Right lobe of liver (tissue), 4 donors: ENCODE measurements at regions not wholly inside any gene's neighbourhood (a gene's known extent, or its start where the extent isn't known, plus 50 kb on each side); places are given as distances from the start of the nearest gene placed in this dataset.

Experiments used
- POLR2A ChIP-seq: fragments of 450-650 bp; IDR thresholded peaks from one replicate; pipeline ENCODE4 v1.6.1; 2017; ENCODE audit warnings: antibody characterized with exemption, mild to moderate bottlenecking
- TF ChIP-seq, protein P1 (sequence below), 4 donors: fragments of 200-600 bp in 3 of 4; fragments of 450-650 bp in 1 of 4; IDR thresholded peaks; one replicate each; pipeline versions ENCODE4 v1.5.1 to v1.8.0; 2016 to 2022; ENCODE audit warnings: antibody characterized with exemption in 4 of 4, mild to moderate bottlenecking in 2 of 4
- donor health status: DM: no; HTN: no; CAD: no.
- donor health status: DM: no; HTN: no; CAD: no.
- donor health status: DM: no; HTN: yes; CAD: no.

DNA sequence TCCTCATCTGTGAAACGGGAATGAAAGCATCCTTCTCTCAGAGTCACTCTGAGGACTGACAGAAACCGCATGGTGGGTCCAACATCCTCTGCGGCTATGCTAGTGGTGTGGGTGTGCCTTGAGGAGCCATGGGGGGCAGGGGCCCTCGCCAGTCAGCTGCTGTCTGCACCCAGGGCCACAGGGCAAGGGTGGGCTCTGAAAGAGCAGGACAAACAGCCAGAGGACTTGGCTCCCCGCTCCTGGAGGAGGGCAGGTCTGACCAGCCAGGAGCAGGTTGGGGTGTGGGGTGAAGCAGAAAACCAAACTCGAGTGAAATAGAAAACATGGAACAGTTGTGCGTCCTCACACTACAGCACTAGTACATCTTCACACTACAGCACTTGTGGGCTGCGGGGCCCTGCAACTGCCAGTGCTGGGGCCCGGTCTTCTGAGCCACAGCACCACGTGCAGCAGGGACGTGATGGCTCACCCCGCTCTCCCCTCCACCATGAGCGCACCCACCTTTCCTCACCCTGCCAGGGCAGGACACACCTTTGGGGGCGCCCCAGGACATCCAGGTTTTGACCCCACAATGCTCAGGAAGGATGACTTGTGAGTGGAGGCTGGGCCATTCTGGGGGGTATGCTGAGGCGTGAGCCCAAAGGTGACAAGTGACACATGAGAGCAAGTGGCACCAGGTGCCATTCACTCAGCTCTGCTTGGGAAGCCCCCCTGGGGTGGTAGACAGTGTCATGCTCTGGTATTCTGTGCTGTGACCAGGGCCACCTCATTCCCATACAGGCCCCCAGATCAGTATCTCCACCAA is 96.1 kb upstream of the RET start:
- TF ChIP-seq, protein P1, sequence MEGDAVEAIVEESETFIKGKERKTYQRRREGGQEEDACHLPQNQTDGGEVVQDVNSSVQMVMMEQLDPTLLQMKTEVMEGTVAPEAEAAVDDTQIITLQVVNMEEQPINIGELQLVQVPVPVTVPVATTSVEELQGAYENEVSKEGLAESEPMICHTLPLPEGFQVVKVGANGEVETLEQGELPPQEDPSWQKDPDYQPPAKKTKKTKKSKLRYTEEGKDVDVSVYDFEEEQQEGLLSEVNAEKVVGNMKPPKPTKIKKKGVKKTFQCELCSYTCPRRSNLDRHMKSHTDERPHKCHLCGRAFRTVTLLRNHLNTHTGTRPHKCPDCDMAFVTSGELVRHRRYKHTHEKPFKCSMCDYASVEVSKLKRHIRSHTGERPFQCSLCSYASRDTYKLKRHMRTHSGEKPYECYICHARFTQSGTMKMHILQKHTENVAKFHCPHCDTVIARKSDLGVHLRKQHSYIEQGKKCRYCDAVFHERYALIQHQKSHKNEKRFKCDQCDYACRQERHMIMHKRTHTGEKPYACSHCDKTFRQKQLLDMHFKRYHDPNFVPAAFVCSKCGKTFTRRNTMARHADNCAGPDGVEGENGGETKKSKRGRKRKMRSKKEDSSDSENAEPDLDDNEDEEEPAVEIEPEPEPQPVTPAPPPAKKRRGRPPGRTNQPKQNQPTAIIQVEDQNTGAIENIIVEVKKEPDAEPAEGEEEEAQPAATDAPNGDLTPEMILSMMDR (IDR thresholded peaks at IDR 0.05), result no peak
- no peak for TF ChIP-seq POLR2A
